GM12892 (cell line): ENCODE measurements at regions not wholly inside any gene's neighbourhood (a gene's known extent, or its start where the extent isn't known, plus 50 kb on each side); places are given as distances from the start of the nearest gene placed in this dataset.

Experiments
- POLR2A ChIP-seq: IDR thresholded peaks from 2 replicates; pipeline ENCODE4 v1.6.1; 2011; ENCODE audit warnings: low read depth, low read length, control low read depth
- POLR2AphosphoS5 ChIP-seq: IDR thresholded peaks from 2 replicates; pipeline ENCODE4 v1.6.1; 2011; ENCODE audit warnings: low read depth, low read length, control low read depth

GRCh38 chr13:30133554-30133912, 173.8 kb downstream of the KATNAL1 start:
- TF ChIP-seq POLR2AphosphoS5 = no peak
- no peak for TF ChIP-seq POLR2A
